Testis (tissue), 2 donors: ENCODE measurements at regions not wholly inside any gene's neighbourhood (a gene's known extent, or its start where the extent isn't known, plus 50 kb on each side); places are given as distances from the start of the nearest gene placed in this dataset.

Experiments
- POLR2A ChIP-seq: fragments of 450-650 bp; IDR thresholded peaks from one replicate; pipeline ENCODE4 v1.6.1; 2017; ENCODE audit warnings: antibody characterized with exemption, mild to moderate bottlenecking, moderate library complexity
- TF ChIP-seq, protein P1 (sequence below), 3 experiments: fragments of 450-650 bp in 2 of 3; fragments of 200-600 bp in 1 of 3; sonication (generic) in 1 of 3; IDR thresholded peaks; one replicate each; pipeline ENCODE4 v1.5.1; 2016 to 2019; ENCODE audit warnings: antibody characterized with exemption in 3 of 3, mild to moderate bottlenecking in 2 of 3, moderate library complexity in 1 of 3

GRCh38 chr18:6626457-6626856 lies 103.1 kb upstream of the ARHGAP28 start:
- TF ChIP-seq, protein P1, sequence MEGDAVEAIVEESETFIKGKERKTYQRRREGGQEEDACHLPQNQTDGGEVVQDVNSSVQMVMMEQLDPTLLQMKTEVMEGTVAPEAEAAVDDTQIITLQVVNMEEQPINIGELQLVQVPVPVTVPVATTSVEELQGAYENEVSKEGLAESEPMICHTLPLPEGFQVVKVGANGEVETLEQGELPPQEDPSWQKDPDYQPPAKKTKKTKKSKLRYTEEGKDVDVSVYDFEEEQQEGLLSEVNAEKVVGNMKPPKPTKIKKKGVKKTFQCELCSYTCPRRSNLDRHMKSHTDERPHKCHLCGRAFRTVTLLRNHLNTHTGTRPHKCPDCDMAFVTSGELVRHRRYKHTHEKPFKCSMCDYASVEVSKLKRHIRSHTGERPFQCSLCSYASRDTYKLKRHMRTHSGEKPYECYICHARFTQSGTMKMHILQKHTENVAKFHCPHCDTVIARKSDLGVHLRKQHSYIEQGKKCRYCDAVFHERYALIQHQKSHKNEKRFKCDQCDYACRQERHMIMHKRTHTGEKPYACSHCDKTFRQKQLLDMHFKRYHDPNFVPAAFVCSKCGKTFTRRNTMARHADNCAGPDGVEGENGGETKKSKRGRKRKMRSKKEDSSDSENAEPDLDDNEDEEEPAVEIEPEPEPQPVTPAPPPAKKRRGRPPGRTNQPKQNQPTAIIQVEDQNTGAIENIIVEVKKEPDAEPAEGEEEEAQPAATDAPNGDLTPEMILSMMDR (IDR thresholded peaks at IDR 0.05), result no peak
- no peak for TF ChIP-seq POLR2A
